Endothelial cell of umbilical vein (primary cell): ENCODE measurements at regions not wholly inside any gene's neighbourhood (a gene's known extent, or its start where the extent isn't known, plus 50 kb on each side); places are given as distances from the start of the nearest gene placed in this dataset.

Experiments used
- BruUV-seq: library from RNA; stranded (reverse); fragments of 400-500 nt; replicated peaks from 2 replicates; lab custom pipeline; 2021; lab: Mats Ljungman, UMichigan
- CTCF ChIA-PET: fragments of 300-600, 350-600 bp; sonication (Branson Sonifier 250); formaldehyde crosslinking; loops from one replicate; lab custom pipeline; 2021; ENCODE audit warnings: antibody characterized with exemption, inconsistent platforms; lab: Charles Lee
- POLR2A ChIA-PET: fragments of 300-600, 350-600 bp; sonication (Branson Sonifier 250); formaldehyde crosslinking; loops from one replicate; lab custom pipeline; 2021; ENCODE audit warnings: antibody characterized with exemption, inconsistent platforms; lab: Charles Lee
- DNase-seq: peaks from one replicate; pipeline ENCODE4 v3.0.0-alpha.2; 2011; ENCODE audit warnings: low read depth, low spot score
- FAIRE-seq: peaks from 2 replicates; lab custom pipeline; 2011; peaks lifted over from hg19 to GRCh38; lab: Jason Lieb, UNC
- H2AFZ ChIP-seq: 2 replicates; pipeline ENCODE4 v1.6.0; 2012; ENCODE audit warnings: low read depth, low read length, control low read depth, inconsistent platforms
- H3K27ac ChIP-seq: 2 replicates; pipeline ENCODE4 v1.5.1; 2011; ENCODE audit warnings: low read depth, mild to moderate bottlenecking, control low read depth, low read length, moderate library complexity; ENCODE audit not compliant: insufficient read depth
- H3K27me3 ChIP-seq, 2 experiments: 2 replicates each; pipeline versions ENCODE4 v1.6.0 to v1.6.1; 2011; ENCODE audit warnings: low read length in 2 of 2, mixed read lengths in 1 of 2; ENCODE audit not compliant: control insufficient read depth in 2 of 2, insufficient read depth in 2 of 2
- H3K36me3 ChIP-seq, 2 experiments: 2 replicates in 1 of 2; 3 replicates in 1 of 2; pipeline ENCODE4 v1.5.1; 2011; ENCODE audit warnings: low read length in 2 of 2, mild to moderate bottlenecking in 1 of 2, moderate library complexity in 1 of 2; ENCODE audit not compliant: control insufficient read depth in 2 of 2, insufficient read depth in 2 of 2; ENCODE audit errors: extremely low read depth in 1 of 2
- H3K4me1 ChIP-seq: 3 replicates; pipeline ENCODE4 v1.5.1; 2011; ENCODE audit warnings: mild to moderate bottlenecking, low read length; ENCODE audit not compliant: control insufficient read depth, insufficient read depth; ENCODE audit errors: extremely low read depth
- H3K4me2 ChIP-seq: 2 replicates; pipeline ENCODE4 v1.6.1; 2011; ENCODE audit warnings: low read length, control low read depth, mixed read lengths; ENCODE audit not compliant: insufficient read depth
- H3K4me3 ChIP-seq, 3 experiments: fragments of 200-600 bp in 1 of 3; sonication (generic), shearing (Covaris generic) in 1 of 3; replicated peaks in 1 of 3; 2 replicates each; pipeline ENCODE4 v1.5.1; 2011 to 2016; ENCODE audit warnings: control low read depth in 3 of 3, low read length in 3 of 3, mild to moderate bottlenecking in 2 of 3, inconsistent platforms in 1 of 3, low read depth in 1 of 3, moderate library complexity in 1 of 3; ENCODE audit not compliant: insufficient read depth in 1 of 3
- H3K79me2 ChIP-seq: 2 replicates; pipeline ENCODE4 v1.6.0; 2012; ENCODE audit warnings: low read length, inconsistent platforms; ENCODE audit not compliant: control insufficient read depth, insufficient read depth
- H3K9ac ChIP-seq: replicated peaks from 2 replicates; pipeline ENCODE3; 2011; ENCODE audit warnings: low read length, control low read depth; ENCODE audit not compliant: insufficient read depth; ENCODE audit errors: extremely low read depth
- H3K9me1 ChIP-seq: replicated peaks from 3 replicates; pipeline ENCODE4 v1.6.0; 2011; ENCODE audit warnings: mild to moderate bottlenecking, low read length; ENCODE audit not compliant: control insufficient read depth, insufficient read depth; ENCODE audit errors: extremely low read depth
- H3K9me3 ChIP-seq: replicated peaks from 2 replicates; pipeline ENCODE4 v1.5.1; 2012; ENCODE audit warnings: low read length, inconsistent platforms; ENCODE audit not compliant: control insufficient read depth, insufficient read depth
- H4K20me1 ChIP-seq: replicated peaks from 2 replicates; pipeline ENCODE3; 2011; ENCODE audit warnings: mild to moderate bottlenecking, low read length; ENCODE audit not compliant: control insufficient read depth, insufficient read depth; ENCODE audit errors: extremely low read depth
- CTCF ChIP-seq, 2 donors: IDR thresholded peaks; 1 replicate in 1 of 2; 2 replicates in 1 of 2; pipeline ENCODE4 v1.5.1; 2011; ENCODE audit warnings: low read length in 2 of 2, mild to moderate bottlenecking in 2 of 2, moderate library complexity in 2 of 2, control low read depth in 1 of 2, inconsistent platforms in 1 of 2, low read depth in 1 of 2; ENCODE audit not compliant: insufficient read depth in 1 of 2; ENCODE audit errors: extremely low read depth in 1 of 2
- EZH2 ChIP-seq: IDR thresholded peaks from 2 replicates; pipeline ENCODE4 v1.6.1; 2012; ENCODE audit warnings: borderline replicate concordance, low read depth, mild to moderate bottlenecking, moderate library complexity, low read length, inconsistent platforms; ENCODE audit not compliant: severe bottlenecking
- FOS ChIP-seq: IDR thresholded peaks from 2 replicates; pipeline ENCODE4 v1.6.1; 2011; ENCODE audit warnings: mild to moderate bottlenecking, low read length, moderate library complexity, borderline replicate concordance; ENCODE audit not compliant: insufficient read depth
- GATA2 ChIP-seq: IDR thresholded peaks from 2 replicates; pipeline ENCODE4 v1.7.0; 2011; ENCODE audit warnings: low read depth, mild to moderate bottlenecking, moderate library complexity, mixed read lengths, low read length; ENCODE audit not compliant: insufficient read length, insufficient read depth
- JUN ChIP-seq: IDR thresholded peaks from 2 replicates; pipeline ENCODE4 v1.6.1; 2011; ENCODE audit warnings: borderline replicate concordance, low read depth; ENCODE audit not compliant: insufficient read length, insufficient read depth
- MAX ChIP-seq: IDR thresholded peaks from 2 replicates; pipeline ENCODE4 v1.6.1; 2011; ENCODE audit not compliant: insufficient read depth, insufficient read length
- MYC ChIP-seq: IDR thresholded peaks from one replicate; pipeline ENCODE4 v1.6.1; 2011; ENCODE audit warnings: mild to moderate bottlenecking, low read depth, low read length
- POLR2A ChIP-seq: IDR thresholded peaks from 2 replicates; pipeline ENCODE4 v1.6.1; 2012; ENCODE audit warnings: low read depth, mild to moderate bottlenecking, control low read depth, low read length
- POLR2AphosphoS5 ChIP-seq: IDR thresholded peaks from 2 replicates; pipeline ENCODE4 v1.6.1; 2012; ENCODE audit warnings: low read depth, mild to moderate bottlenecking, control low read depth, low read length, moderate library complexity; ENCODE audit not compliant: insufficient read depth
- dilution Hi-C: fragments of 300-500 bp; cut with MboI; formaldehyde crosslinking; loops from one replicate; pipeline ENCODE4 v1.15.0; 2019; ENCODE audit warnings: low sequenced_read_pairs; ENCODE audit not compliant: extremely low pct_ligation_motif_present
- intact Hi-C: fragments of 100-400 bp; cut with micrococcal nuclease; formaldehyde crosslinking; loops from one replicate; pipeline ENCODE4 v1.10.0; 2022

- TF ChIP-seq POLR2AphosphoS5 (no peak), FOS (peak; percentile 46)
- Histone ChIP-seq H3K9ac (no peak overlapping the region), H3K9me3 (no peaks in the 10 kb centered on the region), H3K27ac (no peak overlapping the region), H4K20me1 (no peaks in the 10 kb centered on the region), H3K27me3 (peaks cover 14 to 29% of the 10 kb centered on the region in 2 experiments), H3K4me1 (peaks cover 11% of the 10 kb centered on the region), H3K79me2 (no peaks in the 10 kb centered on the region), H3K9me1 (no peaks in the 10 kb centered on the region), H3K4me3 (no peak overlapping the region), H3K36me3 (no peaks in the 10 kb centered on the region), H2AFZ (no peak overlapping the region), H3K4me2 (peak overlapping the region; percentile 52)
- FAIRE-seq (peak; percentile 88), DNase-seq (peak; percentile 64)
- CTCF ChIA-PET, result interaction anchor here (0.8 to 1.6 kb wide), 2 partner anchors 13 to 43 kb away, joined by 3 to 5 read pairs; no protein-coding TSS in a partner anchor
- intact Hi-C loops, result no loop called here
- dilution Hi-C loops, result no loop called here
- POLR2A ChIA-PET, result no interaction called here
- no TSS peak for BruUV-seq
Observed at GRCh38 chr3:15152184-15152583, 53.2 kb upstream of the RBSN start.

GRCh38 chr3:15153103-15153502 is 52.9 kb upstream of the CAPN7 start:
- TF ChIP-seq EZH2 (no peak), MYC (no peak), GATA2 (no peak), POLR2AphosphoS5 (no peak), FOS (no peak), CTCF (IDR thresholded peaks at IDR 0.05; ENCODE audit: extremely low read depth in 1 of 2, insufficient read depth in 1 of 2, low read depth in 1 of 2, low read length in 2 of 2) (no peak), MAX (no peak), JUN (no peak), POLR2A (no peak)
- H3K4me3 ChIP-seq, result no peak overlapping the region
- no peak overlapping the region for H3K27ac ChIP-seq
- no peaks in the 10 kb centered on the region for H4K20me1 ChIP-seq
- intact Hi-C loops, result no loop called here
- BruUV-seq, result no TSS peak
- H3K9ac ChIP-seq, result no peak overlapping the region
- H3K9me3 ChIP-seq, result no peaks in the 10 kb centered on the region
- ChIA-PET CTCF (interaction anchor here (1.6 kb wide), 1 partner anchor 12 kb away, joined by 5 read pairs; no protein-coding TSS in a partner anchor), POLR2A (no interaction called here)
- no peak for FAIRE-seq
- H3K79me2 ChIP-seq, result no peaks in the 10 kb centered on the region
- peaks cover 17 to 29% of the 10 kb centered on the region in 2 experiments for H3K27me3 ChIP-seq
- dilution Hi-C loops, result no loop called here
- H2AFZ ChIP-seq, result no peak overlapping the region
- no peaks in the 10 kb centered on the region for H3K36me3 ChIP-seq
- H3K4me2 ChIP-seq, result no peak overlapping the region
- DNase-seq, result no peak
- H3K4me1 ChIP-seq, result peaks cover 11% of the 10 kb centered on the region
- H3K9me1 ChIP-seq, result no peaks in the 10 kb centered on the region
